Chondrocyte (in vitro differentiated cells): ENCODE measurements at regions not wholly inside any gene's neighbourhood (a gene's known extent, or its start where the extent isn't known, plus 50 kb on each side); places are given as distances from the start of the nearest gene placed in this dataset.

Source experiments
- DNase-seq: peaks from one replicate; pipeline ENCODE4 v3.0.0; 2021; ENCODE audit warnings: mixed read lengths, low spot score
- H3K27ac Mint-ChIP-seq: one replicate; pipeline ENCODE4 v1.8.0; 2021; ENCODE audit warnings: mild to moderate bottlenecking, moderate library complexity, mixed read lengths; ENCODE audit not compliant: unreplicated experiment
- H3K27me3 Mint-ChIP-seq: 2 replicates; pipeline ENCODE4 v1.8.0; 2021; ENCODE audit warnings: low read depth, mixed read lengths
- H3K36me3 Mint-ChIP-seq: 2 replicates; pipeline ENCODE4 v1.8.0; 2021; ENCODE audit warnings: low read depth, mixed read lengths
- H3K4me1 Mint-ChIP-seq: 2 replicates; pipeline ENCODE4 v1.8.0; 2021; ENCODE audit warnings: low read depth, mild to moderate bottlenecking, mixed read lengths
- H3K4me3 Mint-ChIP-seq: one replicate; pipeline ENCODE4 v1.8.0; 2021; ENCODE audit warnings: mild to moderate bottlenecking, moderate library complexity, mixed read lengths; ENCODE audit not compliant: unreplicated experiment
- H3K9me3 Mint-ChIP-seq: 2 replicates; pipeline ENCODE4 v1.8.0; 2021; ENCODE audit warnings: low read depth, mixed read lengths
- TF ChIP-seq, protein P1 (sequence below): fragments of 200-600 bp; sonication (generic); IDR thresholded peaks from 2 replicates; pipeline ENCODE4 v1.5.0; 2021; ENCODE audit warnings: antibody characterized with exemption, mild to moderate bottlenecking, moderate library complexity

DNA sequence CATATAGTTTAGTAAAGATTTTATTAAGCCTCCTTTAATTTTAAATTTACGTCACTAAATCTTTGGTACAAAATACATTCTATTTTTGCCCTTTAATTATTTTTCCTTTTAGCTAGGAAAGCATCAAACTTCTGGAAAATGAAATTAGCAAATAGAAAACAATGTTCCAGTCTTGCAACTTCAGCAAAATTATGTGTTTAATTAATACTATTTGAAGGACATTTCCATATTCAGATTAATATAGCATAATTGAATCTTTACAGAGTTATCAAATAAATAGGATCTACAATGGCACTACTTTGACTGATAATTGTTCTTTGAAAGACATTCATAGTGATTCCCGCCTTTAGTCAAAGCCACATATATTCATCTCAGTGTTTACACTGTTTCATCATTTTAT is 904.2 kb downstream of the KCNT2 start:
- DNase-seq = no peak
- TF ChIP-seq, protein P1, sequence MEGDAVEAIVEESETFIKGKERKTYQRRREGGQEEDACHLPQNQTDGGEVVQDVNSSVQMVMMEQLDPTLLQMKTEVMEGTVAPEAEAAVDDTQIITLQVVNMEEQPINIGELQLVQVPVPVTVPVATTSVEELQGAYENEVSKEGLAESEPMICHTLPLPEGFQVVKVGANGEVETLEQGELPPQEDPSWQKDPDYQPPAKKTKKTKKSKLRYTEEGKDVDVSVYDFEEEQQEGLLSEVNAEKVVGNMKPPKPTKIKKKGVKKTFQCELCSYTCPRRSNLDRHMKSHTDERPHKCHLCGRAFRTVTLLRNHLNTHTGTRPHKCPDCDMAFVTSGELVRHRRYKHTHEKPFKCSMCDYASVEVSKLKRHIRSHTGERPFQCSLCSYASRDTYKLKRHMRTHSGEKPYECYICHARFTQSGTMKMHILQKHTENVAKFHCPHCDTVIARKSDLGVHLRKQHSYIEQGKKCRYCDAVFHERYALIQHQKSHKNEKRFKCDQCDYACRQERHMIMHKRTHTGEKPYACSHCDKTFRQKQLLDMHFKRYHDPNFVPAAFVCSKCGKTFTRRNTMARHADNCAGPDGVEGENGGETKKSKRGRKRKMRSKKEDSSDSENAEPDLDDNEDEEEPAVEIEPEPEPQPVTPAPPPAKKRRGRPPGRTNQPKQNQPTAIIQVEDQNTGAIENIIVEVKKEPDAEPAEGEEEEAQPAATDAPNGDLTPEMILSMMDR = no peak
- H3K4me1 Mint-ChIP-seq = no peaks in the 10 kb centered on the region
- H3K9me3 Mint-ChIP-seq = no peaks in the 10 kb centered on the region
- H3K36me3 Mint-ChIP-seq = no peaks in the 10 kb centered on the region
- no peak overlapping the region for H3K4me3 Mint-ChIP-seq
- H3K27ac Mint-ChIP-seq = no peak overlapping the region
- no peaks in the 10 kb centered on the region for H3K27me3 Mint-ChIP-seq

- no peaks in the 10 kb centered on the region for H3K27me3 Mint-ChIP-seq
- no peak for DNase-seq
- TF ChIP-seq, protein P1 = no peak
- no peaks in the 10 kb centered on the region for H3K36me3 Mint-ChIP-seq
- no peaks in the 10 kb centered on the region for H3K9me3 Mint-ChIP-seq
- H3K4me3 Mint-ChIP-seq = no peak overlapping the region
- no peak overlapping the region for H3K27ac Mint-ChIP-seq
- no peaks in the 10 kb centered on the region for H3K4me1 Mint-ChIP-seq
Measured at GRCh38 chr1:195701149-195701548, 907.1 kb downstream of the KCNT2 start.

- Mint-ChIP-seq H3K27ac (no peak overlapping the region), H3K36me3 (no peaks in the 10 kb centered on the region), H3K4me1 (no peaks in the 10 kb centered on the region), H3K9me3 (no peaks in the 10 kb centered on the region), H3K27me3 (no peaks in the 10 kb centered on the region), H3K4me3 (no peak overlapping the region)
- DNase-seq = no peak
- TF ChIP-seq, protein P1 = no peak
Measured at GRCh38 chr1:195697130-195697529, 911.1 kb downstream of the KCNT2 start.

- H3K4me1 Mint-ChIP-seq = no peaks in the 10 kb centered on the region
- H3K9me3 Mint-ChIP-seq = no peaks in the 10 kb centered on the region
- TF ChIP-seq, protein P1 = no peak
- H3K27me3 Mint-ChIP-seq = no peaks in the 10 kb centered on the region
- no peaks in the 10 kb centered on the region for H3K36me3 Mint-ChIP-seq
- DNase-seq = no peak
- H3K4me3 Mint-ChIP-seq = no peak overlapping the region
- H3K27ac Mint-ChIP-seq = no peak overlapping the region
Measured at GRCh38 chr1:195686764-195687163, 921.5 kb downstream of the KCNT2 start.

- Mint-ChIP-seq H3K27me3 (no peaks in the 10 kb centered on the region), H3K4me1 (peaks cover 14% of the 10 kb centered on the region), H3K27ac (no peak overlapping the region), H3K9me3 (peaks cover 4% of the 10 kb centered on the region), H3K36me3 (no peaks in the 10 kb centered on the region), H3K4me3 (no peak overlapping the region)
- no peak for DNase-seq
- TF ChIP-seq, protein P1 = no peak
Measured at GRCh38 chr1:195664628-195665027, 943.6 kb downstream of the KCNT2 start.
